MV-4-11 (cell line): ENCODE measurements at regions not wholly inside any gene's neighbourhood (a gene's known extent, or its start where the extent isn't known, plus 50 kb on each side); places are given as distances from the start of the nearest gene placed in this dataset.
A peak's percentile ranks its signal among the peaks of the same experiment; 100 is the strongest.
"Not testable (repeated sequence)": the region's sequence is repeated elsewhere in the genome, so short reads cannot be mapped to it uniquely, and the experiment has no call there.

ENCODE experiments used
- DNase-seq: peaks from one replicate; lab custom pipeline; 2025; lab: John Stamatoyannopoulos, UW

DNA sequence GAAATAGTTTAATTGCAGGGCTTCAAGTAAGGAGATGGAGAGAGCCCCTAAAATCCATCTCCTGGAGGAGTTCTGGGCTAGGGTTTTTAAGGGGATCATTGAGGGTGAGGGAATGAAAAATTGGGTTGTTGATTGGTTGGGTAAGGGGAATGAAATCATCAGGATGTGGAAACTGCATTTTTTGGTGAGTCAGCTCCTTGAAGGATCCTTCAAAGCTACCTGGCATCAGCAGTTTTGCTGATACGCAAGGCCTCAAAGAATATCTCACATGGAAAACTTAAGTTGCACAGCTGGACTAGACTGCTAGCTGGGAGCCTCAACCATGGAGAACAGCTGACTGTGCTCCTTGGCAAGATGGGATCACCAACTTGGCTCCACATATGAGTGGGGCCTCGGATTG lies 136.7 kb downstream of the FGF10 start:
- no peak for DNase-seq

DNA sequence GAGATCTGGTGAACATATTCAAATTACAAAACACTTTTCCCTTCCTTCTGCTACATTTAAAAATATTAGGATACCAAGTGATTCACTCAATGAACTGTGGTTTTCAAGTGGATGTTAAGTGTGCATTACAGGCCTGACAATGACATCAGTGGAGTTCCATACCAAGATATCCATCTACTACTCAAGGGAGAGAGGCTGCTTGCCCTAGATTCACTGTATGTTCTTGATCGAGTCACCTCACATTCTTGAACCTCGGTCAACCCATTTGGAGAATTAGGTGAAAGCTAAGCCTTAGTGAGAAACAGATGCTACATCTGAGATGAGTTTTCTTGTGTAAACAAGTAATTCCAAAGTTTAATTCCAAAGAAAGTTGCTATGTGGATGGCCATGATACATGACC lies 142.2 kb downstream of the FGF10 start:
- DNase-seq, result no peak

DNA sequence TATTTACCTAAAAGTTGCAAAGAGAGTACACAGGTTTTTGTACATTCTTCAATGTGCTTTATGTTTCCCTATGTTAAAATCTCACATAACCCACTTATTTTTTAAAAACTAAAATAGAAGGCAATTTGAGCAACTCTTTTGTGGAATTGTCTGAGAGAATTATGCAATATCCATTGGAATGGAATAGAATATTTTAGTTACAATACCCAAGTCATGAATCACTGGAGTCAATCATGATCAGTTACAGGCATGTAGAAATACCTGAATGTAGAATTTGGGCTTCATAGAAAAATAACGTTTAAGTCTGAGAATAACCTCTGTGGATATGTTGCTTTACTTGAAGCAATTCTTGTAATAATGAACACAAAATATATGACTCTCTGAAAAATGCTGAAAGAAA lies 143.3 kb downstream of the FGF10 start:
- DNase-seq, result no peak

DNA sequence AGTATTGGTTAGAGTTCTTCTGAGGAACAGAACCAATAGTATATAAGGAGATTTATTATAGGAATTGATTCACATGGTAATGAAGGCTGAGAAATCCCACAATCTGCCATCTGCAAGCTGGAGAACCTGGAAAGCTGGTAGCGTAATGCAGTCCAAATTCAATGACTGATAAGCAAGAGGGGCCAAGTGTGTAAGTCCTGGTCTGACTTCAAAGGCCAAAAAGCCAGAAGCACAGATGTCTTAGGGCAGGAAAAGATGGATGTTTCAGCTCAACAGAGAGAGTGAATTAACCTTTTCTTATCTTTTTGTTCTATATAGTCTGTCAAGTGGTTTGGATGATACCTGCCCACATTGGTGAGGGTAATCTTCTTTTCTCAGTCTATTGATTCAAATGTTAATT lies 146.4 kb downstream of the FGF10 start:
- no peak for DNase-seq

DNA sequence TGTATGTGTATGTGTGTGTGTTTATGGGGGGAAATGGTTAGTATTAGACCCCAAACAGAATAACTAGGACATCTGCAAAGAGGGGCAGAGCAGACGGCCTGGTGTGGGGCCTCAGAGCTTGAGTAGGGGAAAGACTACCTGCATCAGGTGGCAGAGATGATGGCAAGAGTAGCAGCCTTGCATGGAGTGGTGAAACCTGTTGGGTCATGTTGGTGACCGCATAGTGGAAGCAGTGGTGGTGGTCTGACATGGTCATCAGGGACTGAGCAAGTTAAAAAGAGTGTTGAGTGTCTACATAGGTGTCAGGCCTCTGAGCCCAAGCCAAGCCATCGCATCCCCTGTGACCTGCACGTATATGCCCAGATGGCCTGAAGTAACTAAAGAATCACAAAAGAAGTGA lies 153.2 kb downstream of the FGF10 start:
- DNase-seq, result no peak

DNA sequence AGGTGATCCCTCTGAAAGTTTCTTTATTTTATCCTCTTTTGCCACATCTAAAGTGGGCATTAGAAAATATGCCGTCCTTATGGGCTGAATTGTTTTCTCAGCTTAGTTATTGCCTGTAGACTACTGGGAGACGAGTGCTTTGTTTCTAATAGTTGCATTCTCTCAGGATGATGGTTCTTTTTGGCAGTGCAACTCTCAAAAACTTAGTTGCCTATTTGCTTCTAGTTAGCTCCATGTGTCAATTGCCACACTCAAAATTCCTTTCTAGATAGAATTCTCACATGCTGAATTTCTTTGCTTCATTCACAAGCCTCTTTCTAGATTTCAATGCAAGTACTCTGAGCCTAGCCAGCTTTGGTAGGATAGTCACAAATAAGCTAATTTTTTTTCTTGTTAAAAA lies 155.5 kb downstream of the FGF10 start:
- DNase-seq, result no peak

DNA sequence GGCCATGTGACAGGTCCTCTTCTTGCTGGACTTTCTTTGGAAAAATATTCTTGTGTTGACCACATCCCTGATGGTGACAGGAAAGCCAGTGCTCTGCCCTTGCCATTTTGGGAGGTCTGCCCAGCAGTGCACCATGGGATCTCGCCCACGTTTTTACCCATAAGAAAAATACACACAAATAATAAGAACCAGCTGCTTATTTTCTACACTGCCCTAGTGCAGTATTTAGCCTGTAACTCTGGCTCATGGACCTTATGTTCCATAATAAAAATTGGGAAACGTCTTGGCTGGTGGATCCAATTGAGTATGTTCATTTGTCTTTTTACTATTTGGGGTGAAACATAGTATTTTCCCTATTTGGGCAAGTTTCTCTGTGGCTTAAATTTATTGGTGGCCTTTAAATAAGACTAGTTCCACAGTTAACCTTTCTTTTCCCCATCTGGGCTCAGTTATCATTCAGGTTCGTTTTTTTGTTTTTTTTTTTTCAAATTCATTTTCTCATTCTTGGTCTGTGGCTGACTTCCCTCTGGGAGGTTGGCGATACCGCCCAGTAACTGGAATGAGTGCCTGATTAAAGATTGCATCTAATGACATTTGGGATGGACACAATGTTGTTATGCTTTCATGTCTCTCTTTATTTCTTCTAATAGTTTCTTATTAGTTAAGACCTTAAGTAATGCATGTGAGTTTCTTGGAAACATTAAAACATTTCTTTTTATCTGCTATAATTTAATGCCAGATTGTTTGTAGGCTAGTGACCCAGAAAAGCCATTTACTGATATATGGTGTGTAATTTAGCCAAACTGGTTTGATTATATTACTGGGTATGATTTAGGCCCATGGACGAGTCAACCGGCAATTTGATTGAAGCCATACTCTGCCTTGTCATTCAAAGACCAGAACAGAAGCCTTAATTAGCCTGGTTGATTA lies 163.7 kb downstream of the FGF10 start:
- DNase-seq, result no peak

DNA sequence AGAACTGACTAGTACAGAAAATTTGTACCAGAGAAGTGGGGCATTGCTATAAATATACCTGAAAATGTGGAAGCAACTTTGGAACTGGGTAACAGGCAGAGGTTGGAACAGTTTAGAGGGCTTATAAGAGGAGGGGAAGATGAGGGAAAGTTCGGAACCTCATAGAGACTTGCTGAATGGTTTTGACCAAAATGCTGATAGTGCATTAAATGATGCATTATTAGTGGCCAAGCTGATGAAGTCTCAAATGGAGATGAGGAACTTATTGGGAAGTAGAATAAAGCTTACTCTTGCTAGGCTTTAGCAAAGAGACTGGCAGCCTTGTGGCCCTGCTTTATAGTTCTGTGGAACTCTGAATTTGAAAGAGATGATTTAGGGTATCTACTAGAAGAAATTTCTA lies 189.8 kb downstream of the FGF10 start:
- DNase-seq, result no peak

DNA sequence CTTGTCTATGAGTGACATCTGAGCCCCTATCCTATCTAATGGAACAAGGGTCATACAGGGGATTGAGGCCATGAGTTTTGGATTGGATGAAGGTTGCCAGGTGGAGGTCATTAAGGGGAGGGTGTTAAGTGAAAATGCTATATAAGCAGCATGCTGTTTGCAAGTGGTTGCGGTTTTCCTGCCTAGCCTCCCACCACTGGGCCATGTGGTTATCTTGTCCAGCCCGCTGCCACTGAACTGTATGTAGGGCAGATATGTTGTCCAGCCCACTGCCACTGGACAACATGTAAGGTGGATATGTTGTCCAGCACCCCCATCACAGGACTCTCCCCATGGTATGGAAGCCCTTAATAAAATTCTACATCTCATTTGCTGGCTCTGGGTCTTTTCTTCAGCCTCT lies 200.0 kb downstream of the FGF10 start:
- no peak for DNase-seq

DNA sequence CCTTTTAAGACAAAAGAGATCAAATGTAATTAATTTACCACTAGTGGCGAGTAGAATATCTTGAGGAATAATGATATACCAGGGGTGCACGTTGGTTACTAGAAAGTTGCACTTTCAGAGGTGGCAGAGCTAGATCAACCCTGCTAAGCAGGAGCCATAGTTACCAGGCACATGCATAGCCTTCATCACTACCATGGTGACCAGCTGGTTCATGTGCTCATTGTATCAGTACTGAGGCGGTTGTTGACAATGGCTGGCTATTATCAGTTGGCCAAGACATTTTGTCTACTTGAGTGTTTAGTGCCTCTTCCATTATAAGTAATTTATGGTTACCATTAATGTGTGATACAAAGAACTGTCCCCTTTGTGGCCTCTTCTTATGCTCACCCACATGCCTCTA lies 201.2 kb downstream of the FGF10 start:
- no peak for DNase-seq

DNA sequence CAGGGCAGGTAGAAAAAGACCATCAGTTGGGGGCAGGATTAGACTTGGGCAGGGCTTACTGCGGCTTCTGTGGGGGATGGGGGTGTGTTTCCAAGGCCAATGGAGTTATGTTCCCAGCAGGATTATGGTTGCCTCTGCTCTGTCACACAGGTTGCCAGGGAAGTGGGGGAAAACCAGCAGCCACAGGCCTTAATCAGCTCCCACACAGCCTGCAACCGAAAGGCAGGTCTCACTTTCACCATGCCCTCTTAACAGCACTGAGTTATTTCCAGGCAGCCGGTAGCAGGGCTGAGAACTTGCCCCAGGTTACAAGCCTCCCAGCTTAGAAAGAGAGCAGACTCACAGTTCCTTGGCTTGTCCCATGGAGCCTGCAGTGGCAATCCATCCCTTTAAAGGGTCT lies 205.5 kb downstream of the FGF10 start:
- no peak for DNase-seq

DNA sequence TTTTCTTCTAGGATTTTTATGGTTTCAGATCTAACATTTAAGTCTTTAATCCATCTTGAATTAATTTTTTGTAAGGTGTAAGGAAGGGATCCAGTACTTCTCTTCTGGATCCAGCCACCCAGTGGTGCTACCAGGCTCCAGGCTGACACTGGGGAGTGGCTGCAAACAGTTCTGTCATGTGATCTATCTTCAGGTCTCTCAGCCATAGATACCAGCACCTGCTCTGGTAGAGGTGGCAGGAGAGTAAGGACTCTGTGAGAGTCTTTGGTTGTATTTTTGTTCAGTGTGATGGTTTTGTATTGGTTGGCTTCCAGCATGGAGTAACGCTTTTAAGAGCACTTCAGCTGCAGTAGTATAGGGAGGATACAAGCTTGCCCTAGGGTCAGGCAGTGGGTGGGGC lies 205.9 kb downstream of the FGF10 start:
- DNase-seq, result no peak

DNA sequence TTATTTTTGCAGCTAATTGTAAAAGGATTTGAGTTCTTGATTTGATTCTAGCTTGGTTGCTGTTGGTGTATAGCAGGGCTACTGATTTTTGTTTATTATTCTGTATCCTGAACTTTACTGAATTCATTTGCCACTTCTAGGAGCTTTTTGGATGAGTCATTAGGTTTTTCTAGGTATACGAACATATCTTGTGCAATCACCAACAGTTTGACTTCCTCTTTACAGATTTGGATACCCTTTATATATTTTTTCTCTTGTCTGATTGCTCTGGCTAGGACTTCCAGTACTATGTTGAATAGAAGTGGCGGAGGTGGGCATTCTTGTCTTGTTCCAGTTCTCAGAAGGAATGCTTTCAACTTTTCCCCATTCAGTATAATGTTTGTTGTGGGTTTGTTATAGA lies 210.8 kb downstream of the FGF10 start:
- DNase-seq, result peak; percentile 86

DNA sequence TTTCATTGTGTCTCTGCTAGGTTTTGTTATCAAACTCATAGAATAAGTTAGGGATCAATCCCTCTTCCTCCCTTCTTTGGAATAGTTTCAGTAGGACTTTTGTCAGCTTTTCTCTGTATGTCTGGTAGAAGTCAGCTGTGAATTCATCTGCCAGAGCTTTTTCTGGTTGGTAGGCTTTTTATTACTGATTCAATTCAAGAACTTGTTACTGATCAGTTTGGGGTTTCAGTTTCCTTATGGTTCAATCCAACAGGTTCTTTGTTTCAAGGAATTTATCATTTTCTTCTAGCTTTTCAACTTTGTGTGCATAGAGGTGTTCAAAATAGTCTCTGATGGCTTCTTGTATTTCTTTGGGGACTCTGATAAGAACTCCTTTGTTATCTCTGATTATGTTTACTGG lies 221.7 kb downstream of the FGF10 start:
- no peak for DNase-seq

DNA sequence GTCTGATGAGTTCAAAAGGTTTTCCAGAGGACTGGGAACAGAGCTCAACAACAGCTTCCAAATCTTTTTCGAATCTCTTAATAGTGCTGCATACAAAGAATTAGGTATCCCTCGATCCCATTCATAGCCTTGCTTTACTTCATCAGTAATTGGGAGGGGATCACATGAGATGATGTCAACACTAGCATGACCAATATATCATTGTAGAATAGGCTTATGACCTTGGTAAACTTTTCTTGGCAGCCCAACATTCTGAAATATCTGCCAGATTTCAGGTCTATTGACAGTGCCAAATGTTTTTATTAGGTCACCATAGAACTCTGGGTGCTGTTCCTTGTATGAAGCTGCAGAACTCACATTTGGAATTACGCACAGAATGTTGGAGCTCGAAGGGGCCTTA lies 228.9 kb downstream of the FGF10 start:
- no peak for DNase-seq

DNA sequence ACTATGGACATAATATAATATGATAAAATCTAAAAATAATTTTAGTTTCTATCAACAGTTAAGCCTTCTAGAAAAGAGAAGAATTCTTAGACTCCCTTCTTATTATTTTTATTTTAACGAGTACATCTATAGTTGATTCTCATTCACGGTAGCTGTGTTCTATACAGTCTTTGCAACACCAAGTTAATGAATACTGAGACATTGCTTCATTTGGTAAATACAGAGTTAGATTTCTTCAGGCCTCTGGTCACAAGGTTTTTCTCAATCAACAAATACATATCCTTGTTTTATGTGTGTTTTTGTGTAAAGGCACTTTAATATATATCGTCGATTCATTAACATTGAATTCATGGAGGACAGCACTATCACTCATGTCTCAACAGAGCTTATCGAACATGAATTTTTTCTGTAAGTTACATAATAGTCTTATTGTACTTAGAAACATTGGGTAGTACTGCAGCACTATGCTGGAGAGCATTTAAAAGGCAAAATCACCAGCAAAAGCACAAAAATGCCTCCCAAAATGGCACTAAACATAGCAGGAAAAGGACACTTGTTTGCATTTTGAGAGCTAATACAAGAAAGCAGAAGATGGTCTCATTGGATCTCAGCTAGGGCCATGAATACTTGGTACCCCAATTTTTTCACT lies 239.0 kb downstream of the FGF10 start:
- DNase-seq, result no peak

DNA sequence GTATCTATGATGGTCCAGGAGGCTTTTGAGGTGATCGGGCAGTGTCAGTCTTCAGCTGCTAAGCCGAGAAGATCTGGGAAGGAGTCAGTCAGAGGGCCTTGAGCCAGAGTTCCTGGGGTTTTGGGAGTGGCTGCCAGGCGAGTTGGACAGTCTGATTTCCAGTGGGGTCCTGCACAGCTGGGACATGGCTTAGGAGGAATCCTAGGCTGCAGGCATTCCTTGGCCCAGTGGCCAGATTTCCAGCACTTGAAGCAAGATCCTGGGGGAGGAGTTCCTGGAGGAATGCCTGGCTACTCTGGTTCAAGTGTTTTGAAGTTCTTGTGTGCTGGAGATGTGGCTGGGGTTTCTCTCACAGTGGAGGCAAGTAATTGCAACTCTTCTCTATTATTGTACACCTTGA lies 271.3 kb downstream of the FGF10 start:
- DNase-seq, result not testable (repeated sequence)

DNA sequence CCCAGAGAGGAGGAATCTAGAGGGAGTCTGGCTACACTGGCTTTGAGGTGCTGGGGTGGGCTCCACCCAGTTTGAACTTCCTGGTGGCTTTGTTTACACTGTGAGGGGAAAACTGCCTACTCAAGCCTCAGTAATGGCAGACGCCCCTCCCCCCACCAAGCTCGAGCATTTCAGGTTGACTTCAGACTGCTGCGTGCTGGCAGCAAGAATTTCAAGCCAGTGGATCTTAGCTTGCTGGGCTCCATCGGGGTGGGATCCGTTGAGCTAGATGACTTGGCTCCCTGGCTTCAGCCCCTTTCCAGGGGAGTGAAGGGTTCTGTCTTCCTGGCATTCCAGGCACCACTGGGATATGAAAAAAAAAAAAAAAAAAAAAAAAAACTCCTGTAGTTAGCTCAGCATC lies 281.0 kb downstream of the FGF10 start:
- DNase-seq, result not testable (repeated sequence)

DNA sequence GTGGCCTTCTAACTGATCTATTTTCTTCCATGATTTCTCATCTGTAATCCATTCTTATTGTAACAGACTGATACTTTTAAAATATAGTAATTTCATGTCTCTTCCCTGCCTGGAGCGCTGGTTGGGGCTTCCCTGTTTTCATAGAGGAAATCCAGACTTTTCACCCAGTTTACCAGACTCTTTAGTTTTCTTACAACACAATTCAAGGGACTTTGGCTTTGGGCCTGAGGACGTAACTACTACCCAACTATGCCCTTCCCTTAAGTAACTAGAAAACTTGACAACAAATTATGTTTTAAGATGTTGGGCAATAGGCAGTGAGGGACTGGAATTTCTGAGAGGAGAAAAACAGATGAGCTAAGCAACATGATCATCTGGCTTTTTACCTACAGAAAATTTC lies 289.6 kb downstream of the FGF10 start:
- no peak for DNase-seq

DNA sequence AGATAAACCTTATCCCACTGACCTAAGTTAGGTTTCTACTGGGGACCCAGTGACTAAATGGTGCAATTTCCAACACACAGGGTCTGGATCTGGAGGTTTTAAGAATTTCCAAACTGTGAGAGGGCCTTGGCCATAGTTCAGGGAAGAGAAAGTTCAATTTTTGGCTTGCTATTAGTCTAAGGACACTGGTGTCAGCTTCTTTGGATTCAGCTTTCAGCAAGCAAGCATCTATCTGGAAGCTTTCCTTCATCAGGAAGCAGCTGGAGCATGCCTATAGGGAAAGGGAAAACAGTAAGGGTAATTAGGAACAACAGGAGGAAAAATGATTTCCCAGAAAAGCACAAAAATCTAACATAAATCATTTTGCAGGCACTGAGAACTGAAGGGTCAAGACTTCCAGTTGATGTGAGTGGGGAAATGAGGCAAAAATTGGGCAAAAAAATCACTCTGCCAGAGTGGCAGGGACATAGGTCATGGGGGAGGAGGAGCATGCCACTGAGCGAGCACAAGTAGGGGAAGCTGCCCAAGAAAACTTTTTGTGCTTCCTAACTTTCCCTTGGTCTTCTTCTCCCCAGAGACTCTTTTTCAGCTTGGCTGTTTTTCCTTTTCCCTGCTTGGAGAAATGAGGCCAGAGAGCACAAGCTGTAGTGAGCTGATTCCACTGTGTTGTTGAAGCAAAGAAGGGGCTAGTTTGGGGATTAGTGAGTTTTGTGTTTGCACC lies 299.6 kb downstream of the FGF10 start:
- no peak for DNase-seq

DNA sequence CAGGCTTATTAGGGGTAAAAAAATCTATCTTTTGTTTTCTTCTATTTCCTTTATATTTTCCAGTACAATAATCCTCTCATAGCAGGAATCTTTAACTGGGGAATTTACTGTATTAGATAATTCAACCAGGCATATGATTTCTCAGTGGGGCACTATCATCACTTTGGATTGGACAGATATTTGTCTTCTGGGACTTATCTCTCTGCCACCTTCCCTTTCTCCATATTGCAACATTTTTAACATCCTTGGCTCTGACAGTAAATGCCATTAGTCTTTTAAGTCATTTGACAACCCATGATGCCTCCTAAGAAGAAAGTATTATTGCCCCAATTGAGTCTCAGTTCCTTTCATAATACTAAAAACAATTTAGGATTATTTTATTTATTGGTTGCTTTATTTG lies 304.1 kb downstream of the FGF10 start:
- DNase-seq, result no peak

DNA sequence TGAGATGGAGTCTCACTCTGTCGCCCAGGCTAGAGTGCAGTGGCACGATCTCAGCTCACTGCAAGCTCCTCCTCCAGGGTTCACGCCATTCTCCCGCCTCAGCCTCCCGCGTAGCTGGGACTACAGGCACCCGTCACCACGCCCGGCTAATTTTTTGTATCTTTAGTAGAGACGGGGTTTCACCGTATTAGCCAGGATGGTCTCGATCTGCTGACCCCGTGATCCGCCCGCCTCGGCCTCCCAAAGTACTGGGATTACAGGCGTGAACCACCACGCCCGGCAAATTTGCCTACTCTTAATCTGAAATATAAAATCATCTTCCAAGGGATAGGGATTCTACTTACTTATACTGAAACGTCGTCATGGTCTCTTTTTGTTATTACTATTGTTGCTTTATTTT lies 314.7 kb downstream of the FGF10 start:
- DNase-seq, result not testable (repeated sequence)

DNA sequence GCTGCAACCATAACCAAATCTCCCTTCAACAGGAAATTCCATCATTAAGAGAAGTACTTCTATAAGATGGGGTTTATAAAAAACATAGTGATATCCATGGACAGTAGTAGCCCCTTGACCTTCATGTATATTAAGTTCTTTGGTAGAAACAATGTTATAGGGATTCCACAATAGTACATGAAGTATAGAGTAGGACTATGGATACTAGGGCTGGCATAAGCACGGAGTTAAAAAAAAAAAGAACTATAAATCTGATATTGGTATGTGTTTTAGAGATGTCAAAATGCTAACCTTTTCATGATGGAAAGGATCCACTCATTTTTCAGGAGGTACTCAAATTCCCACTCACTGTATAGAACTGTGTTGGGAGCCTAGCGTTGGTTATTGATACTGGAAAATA lies 337.6 kb downstream of the FGF10 start:
- no peak for DNase-seq
